ENCODE measurements at regions not wholly inside any gene's neighbourhood (a gene's known extent, or its start where the extent isn't known, plus 50 kb on each side); places are given as distances from the start of the nearest gene placed in this dataset.

- Histone ChIP-seq H3K36me3 (ENCODE audit: control insufficient read depth in 2 of 2, insufficient read depth in 2 of 2, low read length in 1 of 2) (no peaks in the 10 kb centered on the region), H3K27ac (ENCODE audit: control insufficient read depth, insufficient read depth) (no peak overlapping the region), H3K9ac (ENCODE audit: control insufficient read depth, insufficient read depth, low read length) (no peak overlapping the region), H3K27me3 (replicated peaks in 1 of 2; ENCODE audit: control insufficient read depth in 2 of 2, insufficient read depth in 2 of 2, low read length in 1 of 2) (0 out of 4 replicates have a peak, but pooled peaks cover 0 to 3% of the 10 kb centered on the region in 2 experiments), H3K4me1 (ENCODE audit: control insufficient read depth, insufficient read depth, low read length) (no peaks in the 10 kb centered on the region), H2AFZ (ENCODE audit: control insufficient read depth, low read depth, low read length) (no peak overlapping the region), H3K79me2 (ENCODE audit: control insufficient read depth, insufficient read depth, low read length) (no peaks in the 10 kb centered on the region), H3K4me3 (no peak overlapping the region), H3K4me2 (ENCODE audit: control insufficient read depth, insufficient read depth) (no peak overlapping the region), H3K9me3 (replicated peaks; ENCODE audit: control insufficient read depth, insufficient read depth, low read length) (no peaks in the 10 kb centered on the region), H4K20me1 (ENCODE audit: control insufficient read depth, insufficient read depth) (no peaks in the 10 kb centered on the region)
- RAD21 ChIA-PET (ENCODE audit: unreplicated experiment), result no interaction called here
- BruUV-seq (replicated peaks), result no TSS peak
- CTCF ChIA-PET, result no interaction called here
- intact Hi-C loops (cut with micrococcal nuclease; ENCODE audit: unreplicated experiment) (no loop called here), in situ Hi-C loops (cut with MboI) (no loop called here)
- WGBS (ENCODE audit: insufficient coverage, insufficient replicate concordance, low lambda C conversion rate, missing lambda C conversion rate), result 25% methylated on average over 4 of the region's 4 CpGs
- FAIRE-seq (no peak), DNase-seq (ENCODE audit: low read depth, low spot score) (no peak), ATAC-seq (no peak)
- POLR2A ChIA-PET, result no interaction called here
- SMC1A ChIA-PET (ENCODE audit: uncharacterized antibody, unreplicated experiment), result no interaction called here
- no peak for TF ChIP-seq RAD21 (IDR thresholded peaks at IDR 0.05; ENCODE audit: insufficient read depth, low read depth, low read length)
Observed at GRCh38 chr1:199936441-199936840, 91.1 kb upstream of the NR5A2 start.

GRCh38 chr1:199937161-199937560 lies 90.3 kb upstream of the NR5A2 start:
- H3K27me3 ChIP-seq (replicated peaks in 1 of 2; ENCODE audit: control insufficient read depth in 2 of 2, insufficient read depth in 2 of 2, low read length in 1 of 2), result 0 out of 4 replicates have a peak, but pooled peaks cover 0 to 3% of the 10 kb centered on the region in 2 experiments
- H2AFZ ChIP-seq (ENCODE audit: control insufficient read depth, low read depth, low read length), result no peak overlapping the region
- POLR2A ChIA-PET, result no interaction called here
- intact Hi-C loops (cut with micrococcal nuclease; ENCODE audit: unreplicated experiment) (no loop called here), in situ Hi-C loops (cut with MboI) (no loop called here)
- no TSS peak for BruUV-seq (replicated peaks)
- no peaks in the 10 kb centered on the region for H3K36me3 ChIP-seq (ENCODE audit: control insufficient read depth in 2 of 2, insufficient read depth in 2 of 2, low read length in 1 of 2)
- no peaks in the 10 kb centered on the region for H3K4me1 ChIP-seq (ENCODE audit: control insufficient read depth, insufficient read depth, low read length)
- CTCF ChIA-PET, result no interaction called here
- ATAC-seq (no peak), FAIRE-seq (no peak), DNase-seq (ENCODE audit: low read depth, low spot score) (no peak)
- no peak overlapping the region for H3K4me2 ChIP-seq (ENCODE audit: control insufficient read depth, insufficient read depth)
- H4K20me1 ChIP-seq (ENCODE audit: control insufficient read depth, insufficient read depth), result no peaks in the 10 kb centered on the region
- SMC1A ChIA-PET (ENCODE audit: uncharacterized antibody, unreplicated experiment), result no interaction called here
- H3K9me3 ChIP-seq (replicated peaks; ENCODE audit: control insufficient read depth, insufficient read depth, low read length), result no peaks in the 10 kb centered on the region
- no peak overlapping the region for H3K9ac ChIP-seq (ENCODE audit: control insufficient read depth, insufficient read depth, low read length)
- H3K79me2 ChIP-seq (ENCODE audit: control insufficient read depth, insufficient read depth, low read length), result no peaks in the 10 kb centered on the region
- H3K27ac ChIP-seq (ENCODE audit: control insufficient read depth, insufficient read depth), result no peak overlapping the region
- H3K4me3 ChIP-seq, result no peak overlapping the region
- 100% methylated on average over 3 of the region's 4 CpGs for WGBS (ENCODE audit: insufficient coverage, insufficient replicate concordance, low lambda C conversion rate, missing lambda C conversion rate)
- RAD21 ChIA-PET (ENCODE audit: unreplicated experiment), result no interaction called here
- TF ChIP-seq NFIC (IDR thresholded peaks at IDR 0.05; ENCODE audit: low read depth, low read length) (no peak), RAD21 (IDR thresholded peaks at IDR 0.05; ENCODE audit: insufficient read depth, low read depth, low read length) (no peak), JUND (IDR thresholded peaks at IDR 0.05; ENCODE audit: low read depth, low read length) (no peak), KDM1A (IDR thresholded peaks at IDR 0.05; ENCODE audit: borderline replicate concordance) (no peak), SMC3 (IDR thresholded peaks at IDR 0.05; ENCODE audit: borderline replicate concordance, low read length) (no peak), LARP7 (IDR thresholded peaks at IDR 0.05) (no peak), ESRRA (IDR thresholded peaks at IDR 0.05; ENCODE audit: low read length) (no peak), CHD2 (IDR thresholded peaks at IDR 0.05; ENCODE audit: borderline replicate concordance, low read depth, low read length) (no peak), BRCA1 (IDR thresholded peaks at IDR 0.05; ENCODE audit: low read depth, low read length) (no peak), ATF7 (IDR thresholded peaks at IDR 0.05; ENCODE audit: low read depth) (no peak), NKRF (conservative IDR thresholded peaks at IDR 0.05) (no peak), IRF4 (IDR thresholded peaks at IDR 0.05; ENCODE audit: low read depth, low read length) (no peak), MXI1 (IDR thresholded peaks at IDR 0.05; ENCODE audit: low read depth, low read length) (no peak), SUPT20H (IDR thresholded peaks at IDR 0.05; ENCODE audit: borderline replicate concordance, control insufficient read depth, low read depth, low read length) (no peak), JUNB (IDR thresholded peaks at IDR 0.05) (no peak), SRF (IDR thresholded peaks at IDR 0.05; ENCODE audit: low read depth in 2 of 2, low read length in 2 of 2) (no peak), EED (IDR thresholded peaks at IDR 0.05; ENCODE audit: low read depth) (no peak), KLF5 (IDR thresholded peaks at IDR 0.05; ENCODE audit: partially characterized antibody) (no peak)
